Left lung (tissue), 4 donors: ENCODE measurements at regions not wholly inside any gene's neighbourhood (a gene's known extent, or its start where the extent isn't known, plus 50 kb on each side); places are given as distances from the start of the nearest gene placed in this dataset.

Experiments
- ATAC-seq: fragments of 200-7000 bp; cut with Tn5 transposase; one replicate; pipeline ENCODE4 v1.9.1; 2020; ENCODE audit warnings: moderate library complexity
- DNase-seq, 4 donors: peaks; one replicate each; pipeline ENCODE4 v3.0.0-alpha.2; 2013 to 2020
- H3K27ac ChIP-seq, 2 donors: fragments of 200-600 bp; sonication (generic) in 1 of 2; one replicate each; pipeline versions ENCODE4 v1.5.0 to v1.8.0; 2020 to 2021
- H3K27me3 ChIP-seq, 2 donors: fragments of 200-600 bp; sonication (generic) in 1 of 2; one replicate each; pipeline versions ENCODE4 v1.5.0 to v1.8.0; 2020 to 2021
- H3K36me3 ChIP-seq, 2 donors: fragments of 200-600 bp; sonication (generic) in 1 of 2; one replicate each; pipeline versions ENCODE4 v1.5.0 to v1.8.0; 2020 to 2021
- H3K4me1 ChIP-seq, 2 donors: fragments of 200-600 bp; one replicate each; pipeline ENCODE4 v1.8.0; 2021
- H3K4me3 ChIP-seq, 2 donors: fragments of 200-600 bp; sonication (generic) in 1 of 2; one replicate each; pipeline versions ENCODE4 v1.5.0 to v1.8.0; 2020 to 2021; ENCODE audit warnings: mild to moderate bottlenecking in 1 of 2
- H3K9me3 ChIP-seq, 2 donors: fragments of 200-600 bp; sonication (generic) in 1 of 2; one replicate each; pipeline versions ENCODE4 v1.5.0 to v1.8.0; 2020 to 2021
- intact Hi-C, 2 donors: fragments of 100-400 bp; cut with DNase I; formaldehyde crosslinking; loops; one replicate each; pipeline versions ENCODE4 v1.11.2 to v1.14.2; 2022
- TF ChIP-seq, protein P1 (sequence below), 2 donors: fragments of 200-600 bp; sonication (generic) in 1 of 2; IDR thresholded peaks; one replicate each; pipeline versions ENCODE4 v1.5.0 to v1.8.0; 2021; ENCODE audit warnings: antibody characterized with exemption in 2 of 2
- donor health status: DM: no; HTN: yes; CAD: no.
- donor health status: DM: no; HTN: no; CAD: no.

DNA sequence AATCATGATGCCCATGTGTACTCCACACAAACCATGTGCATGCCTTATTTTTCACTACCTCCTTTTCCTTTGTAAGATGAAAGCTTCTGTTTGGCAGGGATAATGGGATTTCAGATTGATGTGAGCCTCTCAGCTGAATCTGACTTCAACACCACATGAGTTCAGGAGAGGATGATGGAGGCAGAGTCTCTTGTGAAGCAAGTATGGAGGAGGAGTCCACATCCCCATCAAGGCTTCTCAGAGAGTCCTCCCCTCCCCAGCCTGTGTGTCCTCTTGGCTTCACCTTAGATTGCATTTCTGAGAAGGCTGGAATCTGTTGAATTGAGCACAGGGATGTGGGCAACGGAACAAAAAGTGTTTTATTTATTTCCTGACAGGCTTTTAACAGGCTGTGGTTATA, 370.4 kb downstream of the FAT3 start:
- H3K27me3 ChIP-seq: no peaks in the 10 kb centered on the region

DNA sequence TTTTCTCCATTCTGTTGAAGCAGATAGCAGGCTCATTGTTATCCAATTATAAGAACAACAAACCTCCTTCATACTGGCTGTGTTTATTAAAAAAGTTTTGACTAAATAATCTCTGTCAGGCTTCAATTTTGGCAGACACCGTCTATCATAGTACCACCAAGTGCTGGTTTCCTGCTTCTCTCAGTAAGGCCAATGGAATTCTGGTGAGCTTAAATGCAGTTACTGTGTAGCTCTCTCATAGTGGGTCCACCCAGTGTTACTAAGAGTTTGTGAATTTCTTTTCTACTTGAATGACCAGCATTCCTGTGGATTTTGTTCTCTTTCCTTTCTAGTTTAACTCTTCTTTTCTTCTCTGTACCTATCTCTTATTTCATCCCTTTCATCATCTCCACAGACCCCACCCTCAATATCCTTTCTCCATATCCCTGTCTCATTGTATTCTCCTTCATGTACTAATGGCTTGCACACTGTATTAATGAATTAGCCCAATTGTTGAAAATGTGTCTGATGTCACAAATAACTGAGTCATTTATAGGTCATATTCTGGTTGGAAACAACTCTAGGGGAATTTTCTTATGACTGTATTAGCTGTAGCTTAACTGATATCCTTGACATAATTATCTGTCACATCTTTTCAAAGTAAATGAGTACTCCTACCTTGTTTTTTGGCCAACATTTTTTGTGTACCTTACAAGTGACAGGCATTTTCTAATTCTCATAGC, 372.1 kb downstream of the FAT3 start:
- no peaks in the 10 kb centered on the region for H3K9me3 ChIP-seq
- H3K4me3 ChIP-seq: no peak overlapping the region
- no peak for ATAC-seq
- TF ChIP-seq, protein P1, sequence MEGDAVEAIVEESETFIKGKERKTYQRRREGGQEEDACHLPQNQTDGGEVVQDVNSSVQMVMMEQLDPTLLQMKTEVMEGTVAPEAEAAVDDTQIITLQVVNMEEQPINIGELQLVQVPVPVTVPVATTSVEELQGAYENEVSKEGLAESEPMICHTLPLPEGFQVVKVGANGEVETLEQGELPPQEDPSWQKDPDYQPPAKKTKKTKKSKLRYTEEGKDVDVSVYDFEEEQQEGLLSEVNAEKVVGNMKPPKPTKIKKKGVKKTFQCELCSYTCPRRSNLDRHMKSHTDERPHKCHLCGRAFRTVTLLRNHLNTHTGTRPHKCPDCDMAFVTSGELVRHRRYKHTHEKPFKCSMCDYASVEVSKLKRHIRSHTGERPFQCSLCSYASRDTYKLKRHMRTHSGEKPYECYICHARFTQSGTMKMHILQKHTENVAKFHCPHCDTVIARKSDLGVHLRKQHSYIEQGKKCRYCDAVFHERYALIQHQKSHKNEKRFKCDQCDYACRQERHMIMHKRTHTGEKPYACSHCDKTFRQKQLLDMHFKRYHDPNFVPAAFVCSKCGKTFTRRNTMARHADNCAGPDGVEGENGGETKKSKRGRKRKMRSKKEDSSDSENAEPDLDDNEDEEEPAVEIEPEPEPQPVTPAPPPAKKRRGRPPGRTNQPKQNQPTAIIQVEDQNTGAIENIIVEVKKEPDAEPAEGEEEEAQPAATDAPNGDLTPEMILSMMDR (IDR thresholded peaks at IDR 0.05): no peak
- no peaks in the 10 kb centered on the region for H3K36me3 ChIP-seq
- DNase-seq: no peak
- H3K27me3 ChIP-seq: no peaks in the 10 kb centered on the region
- intact Hi-C loops: no loop called here
- H3K27ac ChIP-seq: no peak overlapping the region
- no peaks in the 10 kb centered on the region for H3K4me1 ChIP-seq

More for the DNA sequence above, 370.4 kb downstream of the FAT3 start:
- DNase-seq: no peak
- H3K9me3 ChIP-seq: no peaks in the 10 kb centered on the region
- H3K4me3 ChIP-seq: no peak overlapping the region
- ATAC-seq: no peak
- H3K36me3 ChIP-seq: no peaks in the 10 kb centered on the region
- H3K27ac ChIP-seq: no peak overlapping the region
- intact Hi-C loops: no loop called here
- no peaks in the 10 kb centered on the region for H3K4me1 ChIP-seq
- TF ChIP-seq, protein P1 (IDR thresholded peaks at IDR 0.05): no peak

DNA sequence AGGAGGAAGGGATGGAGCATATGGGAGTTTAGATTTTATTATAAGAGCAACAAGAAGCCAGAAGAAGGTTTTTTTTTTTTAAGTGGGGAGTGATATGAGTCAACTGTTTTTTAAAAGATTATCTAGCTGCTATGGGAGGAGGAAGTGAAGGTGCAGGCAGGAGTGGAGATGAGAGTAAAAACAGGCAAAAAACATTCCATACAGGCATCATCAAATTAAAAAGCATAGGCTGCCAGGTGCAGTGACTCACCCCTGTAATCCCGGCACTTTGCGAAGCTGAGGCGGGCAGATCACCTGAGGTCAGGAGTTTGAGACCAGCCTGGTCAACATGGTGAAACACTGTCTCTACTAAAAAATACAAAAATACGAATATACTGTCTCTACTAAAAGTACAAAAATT, 368.4 kb upstream of the MTNR1B start:
- TF ChIP-seq, protein P1 (IDR thresholded peaks at IDR 0.05): no peak
- H3K27me3 ChIP-seq: no peaks in the 10 kb centered on the region
- intact Hi-C loops: no loop called here
- H3K4me1 ChIP-seq: no peaks in the 10 kb centered on the region
- no peaks in the 10 kb centered on the region for H3K36me3 ChIP-seq
- ATAC-seq (no peak), DNase-seq (no peak)
- H3K27ac ChIP-seq: no peak overlapping the region
- H3K9me3 ChIP-seq: no peaks in the 10 kb centered on the region
- no peak overlapping the region for H3K4me3 ChIP-seq

DNA sequence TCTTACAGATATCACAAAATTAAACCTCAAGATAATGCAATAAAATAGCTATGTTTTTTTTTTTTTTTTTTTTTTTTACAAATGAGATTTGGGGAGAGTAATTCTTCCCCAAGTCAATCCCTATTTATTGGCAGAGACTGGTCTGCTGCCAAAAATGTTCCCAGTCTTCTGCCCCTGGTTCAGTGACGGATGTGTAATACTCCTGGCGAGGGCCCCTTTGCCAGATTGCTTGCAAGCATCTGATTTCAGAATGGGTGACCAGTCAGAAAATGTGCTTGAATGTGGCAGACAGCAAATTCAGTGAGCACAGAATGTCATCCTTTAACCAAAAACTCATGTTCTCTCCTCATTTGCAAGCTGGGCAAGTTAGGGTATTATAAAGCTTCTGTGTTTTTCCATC, 363.8 kb upstream of the MTNR1B start:
- Histone ChIP-seq H3K27ac (no peak overlapping the region), H3K4me3 (no peak overlapping the region), H3K36me3 (no peaks in the 10 kb centered on the region), H3K4me1 (no peaks in the 10 kb centered on the region), H3K27me3 (no peaks in the 10 kb centered on the region), H3K9me3 (no peaks in the 10 kb centered on the region)
- DNase-seq (no peak), ATAC-seq (no peak)
- TF ChIP-seq, protein P1 (IDR thresholded peaks at IDR 0.05): no peak
- intact Hi-C loops: no loop called here

DNA sequence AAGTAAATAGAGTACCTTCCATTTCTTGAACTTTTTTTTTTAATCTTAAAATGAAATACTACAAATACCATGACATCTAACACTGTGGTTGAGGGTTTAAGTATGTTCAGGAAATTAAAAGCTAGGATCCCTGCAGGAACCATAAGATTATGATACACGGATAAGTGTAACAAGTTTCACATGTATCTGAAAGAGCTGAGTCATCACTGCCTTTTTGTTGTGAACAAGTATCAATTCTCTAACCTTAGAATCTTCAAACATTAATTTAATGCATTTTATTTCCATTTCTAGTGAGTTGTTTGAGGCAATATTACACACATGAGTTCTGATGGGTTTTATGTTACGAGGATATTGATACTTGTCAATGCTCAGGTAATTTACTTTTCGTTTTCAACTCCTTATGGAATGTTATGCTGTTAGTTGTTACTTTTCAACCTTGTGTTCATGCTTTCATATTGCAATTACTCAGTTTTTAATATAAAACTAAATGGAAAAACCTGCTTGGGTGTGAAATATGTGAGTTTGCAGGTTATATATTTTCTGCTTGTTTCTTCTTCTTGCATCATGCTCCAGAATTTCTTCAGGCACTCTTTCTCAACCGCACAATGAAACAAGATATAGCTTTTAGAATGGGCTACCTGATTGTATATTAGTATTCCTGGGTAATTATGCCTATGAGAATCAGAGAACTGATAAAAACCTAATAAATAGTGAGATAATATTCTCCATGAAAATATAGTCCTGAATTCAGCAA, 361.3 kb upstream of the MTNR1B start:
- ATAC-seq (no peak), DNase-seq (no peak)
- intact Hi-C loops: no loop called here

More for the DNA sequence above, 361.3 kb upstream of the MTNR1B start:
- H3K36me3 ChIP-seq: no peaks in the 10 kb centered on the region
- H3K27ac ChIP-seq: no peak overlapping the region
- H3K4me1 ChIP-seq: no peaks in the 10 kb centered on the region
- TF ChIP-seq, protein P1 (IDR thresholded peaks at IDR 0.05): no peak
- H3K27me3 ChIP-seq: no peaks in the 10 kb centered on the region
- H3K4me3 ChIP-seq: no peak overlapping the region
- H3K9me3 ChIP-seq: no peaks in the 10 kb centered on the region
